Stimulated activated CD4-positive, alpha-beta T cell treated with anti-CD3 and anti-CD28 coated beads, Interleukin-2, amount 100 ng/mL, for 24 hours (primary cell): ENCODE measurements at regions not wholly inside any gene's neighbourhood (a gene's known extent, or its start where the extent isn't known, plus 50 kb on each side); places are given as distances from the start of the nearest gene placed in this dataset.
"Not testable (repeated sequence)": the region's sequence is repeated elsewhere in the genome, so short reads cannot be mapped to it uniquely, and the experiment has no call there.

Experiments used
- DNase-seq, 2 donors: peaks; one replicate each; pipeline ENCODE4 v3.0.0-alpha.2; 2020

GRCh38 chr21:6486821-6487220 is 4034.6 kb upstream of the TPTE start:
- DNase-seq: not testable (repeated sequence)

GRCh38 chr21:6492691-6493090 is 4028.7 kb upstream of the TPTE start:
- not testable (repeated sequence) for DNase-seq

GRCh38 chr21:6493957-6494356 is 4027.4 kb upstream of the TPTE start:
- DNase-seq: not testable (repeated sequence)

GRCh38 chr21:6496356-6496755 is 4025.0 kb upstream of the TPTE start:
- DNase-seq: not testable (repeated sequence)

GRCh38 chr21:6498716-6499115 is 4022.7 kb upstream of the TPTE start:
- DNase-seq: peak in 1 of 2 donors; percentile 19

- DNase-seq: peak in 1 of 2 donors; percentile 54
These were observed 4022.1 kb upstream of the TPTE start for GRCh38 chr21:6499128-6499826.

GRCh38 chr21:6499866-6500265 is 4021.5 kb upstream of the TPTE start:
- not testable (repeated sequence) for DNase-seq

- DNase-seq: not testable (repeated sequence)
These were observed 4020.7 kb upstream of the TPTE start for GRCh38 chr21:6500681-6501080.

GRCh38 chr21:6506167-6506894 is 4015.1 kb upstream of the TPTE start:
- not testable (repeated sequence) for DNase-seq

- not testable (repeated sequence) for DNase-seq
These were observed 4013.8 kb upstream of the TPTE start for GRCh38 chr21:6507632-6508031.

- DNase-seq: not testable (repeated sequence)
These were observed 3999.6 kb upstream of the TPTE start for GRCh38 chr21:6521777-6522176.

- DNase-seq: not testable (repeated sequence)
These were observed 3995.2 kb upstream of the TPTE start for GRCh38 chr21:6526213-6526612.

GRCh38 chr21:6530655-6531054 is 3990.7 kb upstream of the TPTE start:
- DNase-seq: not testable (repeated sequence)

GRCh38 chr21:6533261-6533660 is 3988.1 kb upstream of the TPTE start:
- DNase-seq: not testable (repeated sequence)

- not testable (repeated sequence) for DNase-seq
These were observed 3983.1 kb upstream of the TPTE start for GRCh38 chr21:6538320-6538719.

- DNase-seq: not testable (repeated sequence)
These were observed 3981.7 kb upstream of the TPTE start for GRCh38 chr21:6539688-6540087.

- not testable (repeated sequence) for DNase-seq
These were observed 3980.3 kb upstream of the TPTE start for GRCh38 chr21:6541036-6541435.

- not testable (repeated sequence) for DNase-seq
These were observed 3976.1 kb upstream of the TPTE start for GRCh38 chr21:6545288-6545687.

- not testable (repeated sequence) for DNase-seq
These were observed 3970.3 kb upstream of the TPTE start for GRCh38 chr21:6551045-6551444.

GRCh38 chr21:6553505-6554376 is 3967.6 kb upstream of the TPTE start:
- not testable (repeated sequence) for DNase-seq

- DNase-seq: not testable (repeated sequence)
These were observed 3967.0 kb upstream of the TPTE start for GRCh38 chr21:6554377-6554864.

GRCh38 chr21:6556516-6556915 is 3964.9 kb upstream of the TPTE start:
- DNase-seq: not testable (repeated sequence)

- DNase-seq: not testable (repeated sequence)
These were observed 3964.0 kb upstream of the TPTE start for GRCh38 chr21:6557415-6557814.
